ENCODE measurements at regions not wholly inside any gene's neighbourhood (a gene's known extent, or its start where the extent isn't known, plus 50 kb on each side); places are given as distances from the start of the nearest gene placed in this dataset.

DNA sequence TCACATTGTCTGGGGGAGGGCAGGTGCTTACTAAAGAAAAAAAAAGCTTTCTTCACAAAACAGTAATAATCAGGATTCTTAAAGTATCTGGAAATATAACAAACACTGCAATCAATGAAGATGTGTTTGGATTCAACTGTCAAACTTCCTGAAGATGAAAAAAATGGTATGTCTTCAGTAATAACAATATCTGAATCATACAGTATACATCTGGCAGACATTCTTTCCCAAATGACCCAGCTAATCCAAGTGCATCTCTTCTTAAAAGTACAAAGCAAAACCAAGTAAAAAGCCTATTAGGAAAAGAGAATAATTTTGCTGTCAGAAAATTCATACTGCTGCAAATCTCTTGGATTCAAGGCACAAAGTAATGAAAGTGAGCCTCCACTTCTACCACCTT is 145.0 kb upstream of the MCTP2 start:
- intact Hi-C loops (cut with micrococcal nuclease): no loop called here

More for the DNA sequence above, 145.0 kb upstream of the MCTP2 start:
- H3K9me3 ChIP-seq (replicated peaks; ENCODE audit: control insufficient read depth, insufficient read depth, low read depth, low read length): no peaks in the 10 kb centered on the region
- FAIRE-seq (no peak), ATAC-seq (no peak), DNase-seq (ENCODE audit: extremely low read depth in 1 of 4, low spot score in 3 of 4) (no peak)
- CTCF ChIA-PET (ENCODE audit: low intra/inter-chr PET ratio): no interaction called here
- H3K9ac ChIP-seq (ENCODE audit: insufficient read depth in 1 of 2, low read depth in 2 of 2, low read length in 2 of 2): no peak overlapping the region
- no peaks in the 10 kb centered on the region for H4K20me1 ChIP-seq (replicated peaks; ENCODE audit: control insufficient read depth, insufficient read depth, low read length)
- no peaks in the 10 kb centered on the region for H3K27me3 ChIP-seq (ENCODE audit: control insufficient read depth in 2 of 2, insufficient read depth in 2 of 2, low read length in 2 of 2)
- no peaks in the 10 kb centered on the region for H3K4me1 ChIP-seq (replicated peaks in 1 of 2; ENCODE audit: control insufficient read depth in 2 of 2, insufficient read depth in 2 of 2, low read length in 2 of 2)
- no peaks in the 10 kb centered on the region for H3K79me2 ChIP-seq (ENCODE audit: control insufficient read depth, insufficient read depth, low read length)
- POLR2A ChIA-PET: no interaction called here
- H3K9me1 ChIP-seq (ENCODE audit: control insufficient read depth, insufficient read depth, low read length): no peaks in the 10 kb centered on the region
- BruUV-seq (replicated peaks): no TSS peak
- in situ Hi-C loops (cut with MboI): no loop called here
- H2AFZ ChIP-seq (ENCODE audit: low read depth, low read length): no peak overlapping the region
- H3K27ac ChIP-seq (ENCODE audit: extremely low read depth, low read depth, low read length): no peak overlapping the region
- TF ChIP-seq PML (IDR thresholded peaks at IDR 0.05; ENCODE audit: low read length): no peak
- no peak for TF ChIP-seq NFATC3 (IDR thresholded peaks at IDR 0.05)
- no peak for TF ChIP-seq ZFX (CRISPR knock-in tag; IDR thresholded peaks at IDR 0.05)
- TF ChIP-seq, protein P1, sequence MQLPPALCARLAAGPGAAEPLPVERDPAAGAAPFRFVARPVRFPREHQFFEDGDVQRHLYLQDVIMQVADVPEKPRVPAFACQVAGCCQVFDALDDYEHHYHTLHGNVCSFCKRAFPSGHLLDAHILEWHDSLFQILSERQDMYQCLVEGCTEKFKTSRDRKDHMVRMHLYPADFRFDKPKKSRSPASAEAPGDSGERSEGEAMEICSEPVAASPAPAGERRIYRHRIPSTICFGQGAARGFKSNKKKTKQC (CRISPR knock-in tag; IDR thresholded peaks at IDR 0.05): no peak
- TF ChIP-seq ZNF165 (CRISPR knock-in tag; IDR thresholded peaks at IDR 0.05; ENCODE audit: borderline replicate concordance): no peak
- TF ChIP-seq, protein P2, sequence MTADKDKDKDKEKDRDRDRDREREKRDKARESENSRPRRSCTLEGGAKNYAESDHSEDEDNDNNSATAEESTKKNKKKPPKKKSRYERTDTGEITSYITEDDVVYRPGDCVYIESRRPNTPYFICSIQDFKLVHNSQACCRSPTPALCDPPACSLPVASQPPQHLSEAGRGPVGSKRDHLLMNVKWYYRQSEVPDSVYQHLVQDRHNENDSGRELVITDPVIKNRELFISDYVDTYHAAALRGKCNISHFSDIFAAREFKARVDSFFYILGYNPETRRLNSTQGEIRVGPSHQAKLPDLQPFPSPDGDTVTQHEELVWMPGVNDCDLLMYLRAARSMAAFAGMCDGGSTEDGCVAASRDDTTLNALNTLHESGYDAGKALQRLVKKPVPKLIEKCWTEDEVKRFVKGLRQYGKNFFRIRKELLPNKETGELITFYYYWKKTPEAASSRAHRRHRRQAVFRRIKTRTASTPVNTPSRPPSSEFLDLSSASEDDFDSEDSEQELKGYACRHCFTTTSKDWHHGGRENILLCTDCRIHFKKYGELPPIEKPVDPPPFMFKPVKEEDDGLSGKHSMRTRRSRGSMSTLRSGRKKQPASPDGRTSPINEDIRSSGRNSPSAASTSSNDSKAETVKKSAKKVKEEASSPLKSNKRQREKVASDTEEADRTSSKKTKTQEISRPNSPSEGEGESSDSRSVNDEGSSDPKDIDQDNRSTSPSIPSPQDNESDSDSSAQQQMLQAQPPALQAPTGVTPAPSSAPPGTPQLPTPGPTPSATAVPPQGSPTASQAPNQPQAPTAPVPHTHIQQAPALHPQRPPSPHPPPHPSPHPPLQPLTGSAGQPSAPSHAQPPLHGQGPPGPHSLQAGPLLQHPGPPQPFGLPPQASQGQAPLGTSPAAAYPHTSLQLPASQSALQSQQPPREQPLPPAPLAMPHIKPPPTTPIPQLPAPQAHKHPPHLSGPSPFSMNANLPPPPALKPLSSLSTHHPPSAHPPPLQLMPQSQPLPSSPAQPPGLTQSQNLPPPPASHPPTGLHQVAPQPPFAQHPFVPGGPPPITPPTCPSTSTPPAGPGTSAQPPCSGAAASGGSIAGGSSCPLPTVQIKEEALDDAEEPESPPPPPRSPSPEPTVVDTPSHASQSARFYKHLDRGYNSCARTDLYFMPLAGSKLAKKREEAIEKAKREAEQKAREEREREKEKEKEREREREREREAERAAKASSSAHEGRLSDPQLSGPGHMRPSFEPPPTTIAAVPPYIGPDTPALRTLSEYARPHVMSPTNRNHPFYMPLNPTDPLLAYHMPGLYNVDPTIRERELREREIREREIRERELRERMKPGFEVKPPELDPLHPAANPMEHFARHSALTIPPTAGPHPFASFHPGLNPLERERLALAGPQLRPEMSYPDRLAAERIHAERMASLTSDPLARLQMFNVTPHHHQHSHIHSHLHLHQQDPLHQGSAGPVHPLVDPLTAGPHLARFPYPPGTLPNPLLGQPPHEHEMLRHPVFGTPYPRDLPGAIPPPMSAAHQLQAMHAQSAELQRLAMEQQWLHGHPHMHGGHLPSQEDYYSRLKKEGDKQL (CRISPR knock-in tag; IDR thresholded peaks at IDR 0.05; ENCODE audit: borderline replicate concordance): no peak
- no peak for TF ChIP-seq ZNF551 (CRISPR knock-in tag; IDR thresholded peaks at IDR 0.05)
- no peak for TF ChIP-seq RBM14 (IDR thresholded peaks at IDR 0.05; ENCODE audit: borderline replicate concordance, insufficient read depth, low read depth, low read length)
- no peak for TF ChIP-seq GABPA (tag; conservative IDR thresholded peaks at IDR 0.05; ENCODE audit: low read depth)
- no peak for TF ChIP-seq HIVEP1 (CRISPR knock-in tag; IDR thresholded peaks at IDR 0.05)
- TF ChIP-seq SMAD2 (IDR thresholded peaks at IDR 0.05; ENCODE audit: low read depth, low read length): no peak
- TF ChIP-seq GTF2E2 (tag; IDR thresholded peaks at IDR 0.05): no peak
- TF ChIP-seq SNIP1 (IDR thresholded peaks at IDR 0.05; ENCODE audit: low read depth): no peak
- TF ChIP-seq, protein P3, sequence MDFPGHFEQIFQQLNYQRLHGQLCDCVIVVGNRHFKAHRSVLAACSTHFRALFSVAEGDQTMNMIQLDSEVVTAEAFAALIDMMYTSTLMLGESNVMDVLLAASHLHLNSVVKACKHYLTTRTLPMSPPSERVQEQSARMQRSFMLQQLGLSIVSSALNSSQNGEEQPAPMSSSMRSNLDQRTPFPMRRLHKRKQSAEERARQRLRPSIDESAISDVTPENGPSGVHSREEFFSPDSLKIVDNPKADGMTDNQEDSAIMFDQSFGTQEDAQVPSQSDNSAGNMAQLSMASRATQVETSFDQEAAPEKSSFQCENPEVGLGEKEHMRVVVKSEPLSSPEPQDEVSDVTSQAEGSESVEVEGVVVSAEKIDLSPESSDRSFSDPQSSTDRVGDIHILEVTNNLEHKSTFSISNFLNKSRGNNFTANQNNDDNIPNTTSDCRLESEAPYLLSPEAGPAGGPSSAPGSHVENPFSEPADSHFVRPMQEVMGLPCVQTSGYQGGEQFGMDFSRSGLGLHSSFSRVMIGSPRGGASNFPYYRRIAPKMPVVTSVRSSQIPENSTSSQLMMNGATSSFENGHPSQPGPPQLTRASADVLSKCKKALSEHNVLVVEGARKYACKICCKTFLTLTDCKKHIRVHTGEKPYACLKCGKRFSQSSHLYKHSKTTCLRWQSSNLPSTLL (IDR thresholded peaks at IDR 0.05): no peak
- TF ChIP-seq ZSCAN29 (IDR thresholded peaks at IDR 0.05): no peak
- no peak for TF ChIP-seq NFE2L1 (tag; IDR thresholded peaks at IDR 0.05; ENCODE audit: borderline replicate concordance, low read depth)
- H3K4me2 ChIP-seq (ENCODE audit: insufficient read depth, low read length): no peak overlapping the region
- H3K4me3 ChIP-seq: no peak overlapping the region
- H3K36me3 ChIP-seq (ENCODE audit: control insufficient read depth, insufficient read depth, low read length): no peaks in the 10 kb centered on the region

Measured in K562 (cell line).